OCI-LY3 (cell line): ENCODE measurements at regions not wholly inside any gene's neighbourhood (a gene's known extent, or its start where the extent isn't known, plus 50 kb on each side); places are given as distances from the start of the nearest gene placed in this dataset.

Experiments
- H2AFZ ChIP-seq: fragments of 200-600, 300-600 bp; shearing (Covaris generic); 2 replicates; pipeline ENCODE4 v1.6.0; 2014; ENCODE audit warnings: antibody characterized with exemption, low read depth, low read length
- H3K27ac ChIP-seq: fragments of 200-600, 300-600 bp; sonication (generic); 2 replicates; pipeline ENCODE4 v1.5.1; 2014; ENCODE audit warnings: mild to moderate bottlenecking, low read length, moderate library complexity, mixed read lengths
- H3K27me3 ChIP-seq: fragments of 200-600, 300-600 bp; sonication (generic); 2 replicates; pipeline ENCODE4 v1.6.1; 2014; ENCODE audit warnings: low read depth, low read length, mixed read lengths
- H3K36me3 ChIP-seq: fragments of 200-600, 300-600 bp; sonication (generic); replicated peaks from 2 replicates; pipeline ENCODE3; 2014; ENCODE audit warnings: low read depth, low read length, mixed read lengths
- H3K4me1 ChIP-seq: fragments of 300-600, 200-600 bp; sonication (generic); 2 replicates; pipeline ENCODE4 v1.6.1; 2014; ENCODE audit warnings: low read length, mixed read lengths
- H3K4me2 ChIP-seq: fragments of 200-600, 300-600 bp; sonication (generic); 2 replicates; pipeline ENCODE4 v1.6.1; 2014; ENCODE audit warnings: low read length, mixed read lengths
- H3K4me3 ChIP-seq: fragments of 300-600, 200-600 bp; sonication (generic); 2 replicates; pipeline ENCODE4 v1.5.1; 2014; ENCODE audit warnings: antibody characterized with exemption, mild to moderate bottlenecking, low read length, moderate library complexity
- H3K79me2 ChIP-seq: fragments of 300-600, 200-600 bp; shearing (Covaris generic); 2 replicates; pipeline ENCODE4 v1.6.1; 2014; ENCODE audit warnings: mild to moderate bottlenecking, low read length, mixed read lengths
- H3K9ac ChIP-seq: fragments of 300-600, 200-600 bp; shearing (Covaris generic); 2 replicates; pipeline ENCODE4 v1.6.0; 2014; ENCODE audit warnings: mild to moderate bottlenecking, low read length, moderate library complexity
- H3K9me3 ChIP-seq: fragments of 200-600, 300-600 bp; shearing (Covaris generic); 2 replicates; pipeline ENCODE4 v1.6.1; 2014; ENCODE audit warnings: low read length, mixed read lengths; ENCODE audit not compliant: insufficient read depth
- H4K20me1 ChIP-seq: fragments of 200-600, 300-600 bp; sonication (generic); 2 replicates; pipeline ENCODE4 v1.6.1; 2016; ENCODE audit warnings: low read length, mixed read lengths; ENCODE audit not compliant: insufficient read depth
- CTCF ChIP-seq: fragments of 200-600, 300-600 bp; sonication (generic); IDR thresholded peaks from 2 replicates; pipeline ENCODE4 v1.5.1; 2014; ENCODE audit warnings: antibody characterized with exemption, low read length, low read depth
- EZH2phosphoT487 ChIP-seq: fragments of 200-600 bp; shearing (Covaris generic); IDR thresholded peaks from 2 replicates; pipeline ENCODE4 v1.6.1; 2018; ENCODE audit warnings: antibody characterized with exemption, mixed run types, low read depth

GRCh38 chr7:38086857-38087256 is 91.2 kb upstream of the STARD3NL start:
- Histone ChIP-seq H4K20me1 (no peaks in the 10 kb centered on the region), H3K4me1 (no peaks in the 10 kb centered on the region), H3K27ac (no peak overlapping the region), H3K4me2 (no peak overlapping the region), H3K9ac (no peak overlapping the region), H3K79me2 (no peaks in the 10 kb centered on the region), H2AFZ (no peak overlapping the region), H3K9me3 (no peaks in the 10 kb centered on the region), H3K4me3 (no peak overlapping the region), H3K36me3 (no peaks in the 10 kb centered on the region), H3K27me3 (no peaks in the 10 kb centered on the region; the same call in 1 of the 2 replicates)
- TF ChIP-seq CTCF (no peak), EZH2phosphoT487 (no peak)

- no peak overlapping the region for H3K27ac ChIP-seq
Measured at GRCh38 chr7:38102507-38102906, 75.5 kb upstream of the STARD3NL start.

GRCh38 chr7:38105874-38106483 is 72.1 kb upstream of the STARD3NL start:
- no peaks in the 10 kb centered on the region for H3K4me1 ChIP-seq
- H3K79me2 ChIP-seq = no peaks in the 10 kb centered on the region
- no peaks in the 10 kb centered on the region for H3K9me3 ChIP-seq
- no peaks in the 10 kb centered on the region for H4K20me1 ChIP-seq
- peaks cover 30% of the 10 kb centered on the region for H3K27me3 ChIP-seq
- TF ChIP-seq EZH2phosphoT487 = no peak
- peak; percentile 60 for TF ChIP-seq CTCF
- H3K4me2 ChIP-seq = no peak overlapping the region
- no peak overlapping the region for H2AFZ ChIP-seq
- H3K9ac ChIP-seq = no peak overlapping the region
- no peaks in the 10 kb centered on the region for H3K36me3 ChIP-seq
- H3K4me3 ChIP-seq = no peak overlapping the region
- H3K27ac ChIP-seq = no peak overlapping the region

More at GRCh38 chr7:38102507-38102906, 75.5 kb upstream of the STARD3NL start:
- H3K4me1 ChIP-seq = no peaks in the 10 kb centered on the region
- H3K4me3 ChIP-seq = no peak overlapping the region
- H2AFZ ChIP-seq = no peak overlapping the region
- H3K27me3 ChIP-seq = peaks cover 10% of the 10 kb centered on the region
- H4K20me1 ChIP-seq = no peaks in the 10 kb centered on the region
- no peaks in the 10 kb centered on the region for H3K36me3 ChIP-seq
- H3K4me2 ChIP-seq = no peak overlapping the region
- H3K9me3 ChIP-seq = no peaks in the 10 kb centered on the region
- no peaks in the 10 kb centered on the region for H3K79me2 ChIP-seq
- no peak overlapping the region for H3K9ac ChIP-seq
- no peak for TF ChIP-seq CTCF
- no peak for TF ChIP-seq EZH2phosphoT487

- H3K9me3 ChIP-seq = no peaks in the 10 kb centered on the region
- H3K27ac ChIP-seq = no peak overlapping the region
- no peaks in the 10 kb centered on the region for H3K36me3 ChIP-seq
- no peak overlapping the region for H3K4me3 ChIP-seq
- TF ChIP-seq CTCF (peak; percentile 83), EZH2phosphoT487 (no peak)
- no peak overlapping the region for H3K4me2 ChIP-seq
- no peak overlapping the region for H3K9ac ChIP-seq
- H3K27me3 ChIP-seq = peaks cover 36% of the 10 kb centered on the region
- no peaks in the 10 kb centered on the region for H3K4me1 ChIP-seq
- no peaks in the 10 kb centered on the region for H3K79me2 ChIP-seq
- H4K20me1 ChIP-seq = no peaks in the 10 kb centered on the region
- H2AFZ ChIP-seq = no peak overlapping the region
Measured at GRCh38 chr7:38107486-38107893, 70.6 kb upstream of the STARD3NL start.
